NT2/D1 (cell line): ENCODE measurements at regions not wholly inside any gene's neighbourhood (a gene's known extent, or its start where the extent isn't known, plus 50 kb on each side); places are given as distances from the start of the nearest gene placed in this dataset.

Source experiments
- DNase-seq: peaks from one replicate; pipeline ENCODE4 v3.0.0-alpha.2; 2011; ENCODE audit warnings: low read depth, low spot score
- H3K27me3 ChIP-seq: 2 replicates; pipeline ENCODE4 v1.6.0; 2011; ENCODE audit warnings: mild to moderate bottlenecking; ENCODE audit not compliant: insufficient read length, insufficient read depth
- H3K36me3 ChIP-seq: 2 replicates; pipeline ENCODE4 v1.6.1; 2011; ENCODE audit warnings: mild to moderate bottlenecking, low read length, mixed read lengths; ENCODE audit not compliant: insufficient read depth, insufficient read length
- H3K4me1 ChIP-seq: 2 replicates; pipeline ENCODE4 v1.5.1; 2011; ENCODE audit not compliant: insufficient read depth, insufficient read length
- H3K4me3 ChIP-seq: 2 replicates; pipeline ENCODE4 v1.5.1; 2011; ENCODE audit warnings: low read depth; ENCODE audit not compliant: insufficient read length
- H3K9ac ChIP-seq: 2 replicates; pipeline ENCODE4 v1.6.0; 2011; ENCODE audit warnings: low read depth; ENCODE audit not compliant: insufficient read length
- H3K9me3 ChIP-seq: 2 replicates; pipeline ENCODE4 v1.5.1; 2011; ENCODE audit warnings: mild to moderate bottlenecking, low read length; ENCODE audit not compliant: insufficient read depth
- SUZ12 ChIP-seq: IDR thresholded peaks from 2 replicates; pipeline ENCODE4 v1.6.1; 2011; ENCODE audit not compliant: insufficient read length, insufficient read depth; ENCODE audit errors: extremely low read depth
- YY1 ChIP-seq: IDR thresholded peaks from 2 replicates; pipeline ENCODE4 v1.6.1; 2011; ENCODE audit not compliant: insufficient read length, insufficient read depth
- ZNF274 ChIP-seq: IDR thresholded peaks from 2 replicates; pipeline ENCODE4 v1.6.1; 2011; ENCODE audit warnings: mild to moderate bottlenecking, low read depth, low read length

GRCh38 chr1:172766462-172766861 lies 107.6 kb downstream of the FASLG start:
- no peaks in the 10 kb centered on the region for H3K36me3 ChIP-seq
- no peaks in the 10 kb centered on the region for H3K27me3 ChIP-seq
- no peak overlapping the region for H3K9ac ChIP-seq
- H3K9me3 ChIP-seq = no peaks in the 10 kb centered on the region
- no peak overlapping the region for H3K4me3 ChIP-seq
- no peak for DNase-seq
- no peaks in the 10 kb centered on the region for H3K4me1 ChIP-seq
- TF ChIP-seq YY1 = no peak
- no peak for TF ChIP-seq ZNF274
- TF ChIP-seq SUZ12 = no peak

GRCh38 chr1:172770071-172770470 lies 111.2 kb downstream of the FASLG start:
- no peak overlapping the region for H3K9ac ChIP-seq
- no peaks in the 10 kb centered on the region for H3K9me3 ChIP-seq
- DNase-seq = no peak
- TF ChIP-seq ZNF274 = no peak
- TF ChIP-seq YY1 = no peak
- no peak for TF ChIP-seq SUZ12
- H3K27me3 ChIP-seq = no peaks in the 10 kb centered on the region
- no peaks in the 10 kb centered on the region for H3K4me1 ChIP-seq
- no peak overlapping the region for H3K4me3 ChIP-seq
- no peaks in the 10 kb centered on the region for H3K36me3 ChIP-seq

- H3K9ac ChIP-seq = no peak overlapping the region
- no peaks in the 10 kb centered on the region for H3K36me3 ChIP-seq
- TF ChIP-seq SUZ12 = no peak
- TF ChIP-seq YY1 = no peak
- no peak for TF ChIP-seq ZNF274
- H3K27me3 ChIP-seq = no peaks in the 10 kb centered on the region
- H3K9me3 ChIP-seq = no peaks in the 10 kb centered on the region
- DNase-seq = no peak
- no peak overlapping the region for H3K4me3 ChIP-seq
- H3K4me1 ChIP-seq = peaks cover 3% of the 10 kb centered on the region
Observed at GRCh38 chr1:172774561-172774960, 115.7 kb downstream of the FASLG start.

GRCh38 chr1:172775606-172776005 lies 116.7 kb downstream of the FASLG start:
- Histone ChIP-seq H3K4me1 (peaks cover 3% of the 10 kb centered on the region), H3K9ac (no peak overlapping the region), H3K9me3 (no peaks in the 10 kb centered on the region), H3K4me3 (no peak overlapping the region), H3K27me3 (no peaks in the 10 kb centered on the region), H3K36me3 (no peaks in the 10 kb centered on the region)
- TF ChIP-seq ZNF274 (no peak), YY1 (no peak), SUZ12 (no peak)
- DNase-seq = no peak

GRCh38 chr1:172776071-172776470 lies 117.2 kb downstream of the FASLG start:
- Histone ChIP-seq H3K9ac (no peak overlapping the region), H3K27me3 (no peaks in the 10 kb centered on the region), H3K4me3 (no peak overlapping the region), H3K36me3 (no peaks in the 10 kb centered on the region), H3K4me1 (peaks cover 3% of the 10 kb centered on the region), H3K9me3 (no peaks in the 10 kb centered on the region)
- no peak for DNase-seq
- no peak for TF ChIP-seq ZNF274
- no peak for TF ChIP-seq YY1
- TF ChIP-seq SUZ12 = no peak

GRCh38 chr1:172777767-172778166 lies 118.9 kb downstream of the FASLG start:
- Histone ChIP-seq H3K9ac (no peak overlapping the region), H3K9me3 (no peaks in the 10 kb centered on the region), H3K4me3 (no peak overlapping the region), H3K27me3 (no peaks in the 10 kb centered on the region), H3K36me3 (no peaks in the 10 kb centered on the region), H3K4me1 (peaks cover 3% of the 10 kb centered on the region)
- DNase-seq = no peak
- TF ChIP-seq ZNF274 (no peak), SUZ12 (no peak), YY1 (no peak)

- Histone ChIP-seq H3K27me3 (no peaks in the 10 kb centered on the region), H3K4me1 (peaks cover 3% of the 10 kb centered on the region), H3K9ac (no peak overlapping the region), H3K36me3 (no peaks in the 10 kb centered on the region), H3K9me3 (no peaks in the 10 kb centered on the region), H3K4me3 (no peak overlapping the region)
- DNase-seq = no peak
- TF ChIP-seq SUZ12 = no peak
- no peak for TF ChIP-seq YY1
- no peak for TF ChIP-seq ZNF274
Observed at GRCh38 chr1:172778456-172779455, 119.9 kb downstream of the FASLG start.
